C4-2B (cell line): ENCODE measurements at regions not wholly inside any gene's neighbourhood (a gene's known extent, or its start where the extent isn't known, plus 50 kb on each side); places are given as distances from the start of the nearest gene placed in this dataset.

Experiments
- H3K27ac ChIP-seq: fragments of 450-650 bp; 2 replicates; pipeline ENCODE4 v1.5.1; 2017
- ZFX ChIP-seq: fragments of 450-650 bp; IDR thresholded peaks from 2 replicates; pipeline ENCODE4 v1.6.1; 2017
- TF ChIP-seq, protein P1 (sequence below): fragments of 450-650 bp; conservative IDR thresholded peaks from 2 replicates; pipeline ENCODE4 v1.5.1; 2017; ENCODE audit warnings: mild to moderate bottlenecking

GRCh38 chr10:44640429-44640828, 255.5 kb upstream of the CXCL12 start:
- peak overlapping the region; percentile 49 for H3K27ac ChIP-seq

DNA sequence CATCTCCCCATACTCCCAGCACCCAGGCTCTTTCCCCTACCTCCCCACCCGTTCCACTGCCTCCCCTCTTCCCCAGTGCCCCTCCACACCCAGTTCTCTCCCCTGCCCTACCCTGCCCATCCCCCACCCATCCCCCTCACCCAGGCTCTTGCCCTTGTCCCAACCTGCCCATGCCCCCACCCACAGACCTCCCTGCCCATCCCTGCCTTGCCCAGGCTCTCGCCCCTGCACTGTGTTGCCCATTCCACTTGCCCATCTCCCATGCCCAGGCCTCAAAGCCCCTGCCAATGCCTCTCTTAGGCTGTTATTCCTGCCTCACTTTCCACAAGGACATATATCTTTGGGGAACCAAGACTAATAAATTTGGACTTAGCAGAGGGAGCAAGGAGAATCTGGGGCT, 262.6 kb upstream of the CXCL12 start:
- TF ChIP-seq ZFX = no peak
- TF ChIP-seq, protein P1, sequence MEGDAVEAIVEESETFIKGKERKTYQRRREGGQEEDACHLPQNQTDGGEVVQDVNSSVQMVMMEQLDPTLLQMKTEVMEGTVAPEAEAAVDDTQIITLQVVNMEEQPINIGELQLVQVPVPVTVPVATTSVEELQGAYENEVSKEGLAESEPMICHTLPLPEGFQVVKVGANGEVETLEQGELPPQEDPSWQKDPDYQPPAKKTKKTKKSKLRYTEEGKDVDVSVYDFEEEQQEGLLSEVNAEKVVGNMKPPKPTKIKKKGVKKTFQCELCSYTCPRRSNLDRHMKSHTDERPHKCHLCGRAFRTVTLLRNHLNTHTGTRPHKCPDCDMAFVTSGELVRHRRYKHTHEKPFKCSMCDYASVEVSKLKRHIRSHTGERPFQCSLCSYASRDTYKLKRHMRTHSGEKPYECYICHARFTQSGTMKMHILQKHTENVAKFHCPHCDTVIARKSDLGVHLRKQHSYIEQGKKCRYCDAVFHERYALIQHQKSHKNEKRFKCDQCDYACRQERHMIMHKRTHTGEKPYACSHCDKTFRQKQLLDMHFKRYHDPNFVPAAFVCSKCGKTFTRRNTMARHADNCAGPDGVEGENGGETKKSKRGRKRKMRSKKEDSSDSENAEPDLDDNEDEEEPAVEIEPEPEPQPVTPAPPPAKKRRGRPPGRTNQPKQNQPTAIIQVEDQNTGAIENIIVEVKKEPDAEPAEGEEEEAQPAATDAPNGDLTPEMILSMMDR = no peak
- H3K27ac ChIP-seq = no peak overlapping the region

More at GRCh38 chr10:44640429-44640828, 255.5 kb upstream of the CXCL12 start:
- no peak for TF ChIP-seq ZFX
- TF ChIP-seq, protein P1 = no peak

GRCh38 chr10:44647877-44648542, 263.1 kb upstream of the CXCL12 start:
- TF ChIP-seq, protein P1 = no peak
- no peak for TF ChIP-seq ZFX
- H3K27ac ChIP-seq = no peak overlapping the region

- TF ChIP-seq, protein P1 = no peak
- no peak for TF ChIP-seq ZFX
- no peak overlapping the region for H3K27ac ChIP-seq
These were observed 260.2 kb upstream of the TMEM72 start for GRCh38 chr10:44650691-44651661.

GRCh38 chr10:44651834-44652233, 259.3 kb upstream of the TMEM72 start:
- no peak for TF ChIP-seq ZFX
- TF ChIP-seq, protein P1 = no peak
- no peak overlapping the region for H3K27ac ChIP-seq

DNA sequence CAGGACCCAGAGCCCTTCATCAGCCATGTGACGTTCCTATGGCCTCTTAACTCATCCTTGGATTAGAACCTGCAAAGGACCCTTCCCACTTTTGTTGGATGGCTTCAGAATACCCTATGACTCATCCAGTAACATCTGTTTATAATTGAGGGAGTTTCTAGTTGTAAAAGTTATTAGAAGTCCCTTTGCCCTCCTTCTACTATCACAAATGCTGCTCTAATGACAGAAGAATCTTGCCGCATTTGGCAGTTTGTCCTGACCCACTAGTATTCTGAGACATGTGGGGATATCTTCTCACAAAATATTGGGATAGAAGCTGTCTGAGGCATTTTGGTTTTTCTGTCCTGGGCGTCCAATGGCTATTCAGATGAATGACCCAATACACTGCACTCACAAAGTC, 251.8 kb upstream of the TMEM72 start:
- no peak overlapping the region; the same call in 1 of the 2 replicates for H3K27ac ChIP-seq
- TF ChIP-seq, protein P1 = no peak
- no peak for TF ChIP-seq ZFX

DNA sequence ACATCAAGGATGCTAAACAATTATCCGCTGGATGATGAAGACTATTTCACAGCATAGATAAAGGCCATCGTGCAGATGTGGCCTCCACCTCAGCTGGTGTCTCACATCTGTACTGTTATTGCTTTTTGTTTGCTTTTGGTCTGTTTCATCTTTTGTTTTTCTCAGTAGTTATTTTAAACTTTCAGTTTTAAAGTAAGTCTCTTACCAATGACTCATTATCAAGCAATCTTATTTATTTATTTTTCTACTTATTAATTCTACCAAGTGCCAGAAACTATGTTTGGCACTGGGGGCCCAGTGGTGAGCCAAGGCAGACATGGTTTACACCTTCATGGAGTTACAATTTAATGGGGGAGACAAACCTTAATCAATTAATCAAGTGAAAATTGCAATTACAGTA, 250.9 kb upstream of the TMEM72 start:
- no peak overlapping the region for H3K27ac ChIP-seq
- no peak for TF ChIP-seq ZFX
- TF ChIP-seq, protein P1 = no peak
